NCI-H1417 (cell line): ENCODE measurements at regions not wholly inside any gene's neighbourhood (a gene's known extent, or its start where the extent isn't known, plus 50 kb on each side); places are given as distances from the start of the nearest gene placed in this dataset.

Source experiments
- DNase-seq, 3 experiments: peaks; one replicate each; lab custom pipeline; 2025; lab: John Stamatoyannopoulos, UW

GRCh38 chr5:8907168-8907868 lies 638.6 kb downstream of the SEMA5A start:
- DNase-seq: no peak

GRCh38 chr5:8908055-8908683 lies 637.7 kb downstream of the SEMA5A start:
- DNase-seq: peak in 2 of 3 experiments; percentile 5 to 33

- no peak for DNase-seq
Measured at GRCh38 chr5:8912106-8912505, 633.8 kb downstream of the SEMA5A start.

- no peak for DNase-seq
Measured at GRCh38 chr5:8913522-8913921, 632.4 kb downstream of the SEMA5A start.

GRCh38 chr5:8919096-8919495 lies 626.8 kb downstream of the SEMA5A start:
- DNase-seq: no peak

- no peak for DNase-seq
Measured at GRCh38 chr5:8923526-8923925, 622.3 kb downstream of the SEMA5A start.

- DNase-seq: no peak
Measured at GRCh38 chr5:8924054-8924793, 621.7 kb downstream of the SEMA5A start.

GRCh38 chr5:8930021-8930420 lies 615.9 kb downstream of the SEMA5A start:
- no peak for DNase-seq

- no peak for DNase-seq
Measured at GRCh38 chr5:8934455-8934854, 611.4 kb downstream of the SEMA5A start.

GRCh38 chr5:8940934-8941333 lies 604.9 kb downstream of the SEMA5A start:
- DNase-seq: no peak

- no peak for DNase-seq
Measured at GRCh38 chr5:8943301-8943700, 602.6 kb downstream of the SEMA5A start.

GRCh38 chr5:8944005-8944404 lies 601.9 kb downstream of the SEMA5A start:
- DNase-seq: no peak

GRCh38 chr5:8945972-8946371 lies 599.9 kb downstream of the SEMA5A start:
- no peak for DNase-seq

GRCh38 chr5:8949908-8950307 lies 596.0 kb downstream of the SEMA5A start:
- no peak for DNase-seq

- no peak for DNase-seq
Measured at GRCh38 chr5:8952147-8952546, 593.7 kb downstream of the SEMA5A start.

- no peak for DNase-seq
Measured at GRCh38 chr5:8953016-8953415, 592.9 kb downstream of the SEMA5A start.

- no peak for DNase-seq
Measured at GRCh38 chr5:8953911-8954438, 591.9 kb downstream of the SEMA5A start.

- DNase-seq: no peak
Measured at GRCh38 chr5:8954801-8955200, 591.1 kb downstream of the SEMA5A start.

- no peak for DNase-seq
Measured at GRCh38 chr5:8956659-8957058, 589.2 kb downstream of the SEMA5A start.

- DNase-seq: no peak
Measured at GRCh38 chr5:8958602-8959001, 587.3 kb downstream of the SEMA5A start.

GRCh38 chr5:8961219-8961618 lies 584.7 kb downstream of the SEMA5A start:
- no peak for DNase-seq

GRCh38 chr5:8961956-8962355 lies 583.9 kb downstream of the SEMA5A start:
- no peak for DNase-seq

GRCh38 chr5:8981016-8981415 lies 564.9 kb downstream of the SEMA5A start:
- no peak for DNase-seq
